ENCODE measurements at regions not wholly inside any gene's neighbourhood (a gene's known extent, or its start where the extent isn't known, plus 50 kb on each side); places are given as distances from the start of the nearest gene placed in this dataset.

- TF ChIP-seq TEAD4 (IDR thresholded peaks at IDR 0.05) (no peak), YY1 (IDR thresholded peaks at IDR 0.05; ENCODE audit: low read depth) (no peak), REST (IDR thresholded peaks at IDR 0.05; ENCODE audit: low read depth) (no peak), FOXM1 (IDR thresholded peaks at IDR 0.05; ENCODE audit: borderline replicate concordance, low read depth) (no peak), EP300 (IDR thresholded peaks at IDR 0.05; ENCODE audit: borderline replicate concordance) (no peak), CEBPB (IDR thresholded peaks at IDR 0.05) (no peak), USF1 (IDR thresholded peaks at IDR 0.05) (no peak), ZBTB7A (IDR thresholded peaks at IDR 0.05; ENCODE audit: low read depth) (no peak), RAD21 (IDR thresholded peaks at IDR 0.05; ENCODE audit: low read depth) (no peak), TAF1 (IDR thresholded peaks at IDR 0.05; ENCODE audit: low read depth) (no peak), CREB1 (IDR thresholded peaks at IDR 0.05; ENCODE audit: low read depth) (no peak), EGR1 (IDR thresholded peaks at IDR 0.05) (no peak), MAX (IDR thresholded peaks at IDR 0.05) (no peak)
Measured at GRCh38 chr15:70275461-70276138, 177.9 kb upstream of the TLE3 start.

Measured in Ishikawa (cell line).